Prostate gland (tissue), 2 donors: ENCODE measurements at regions not wholly inside any gene's neighbourhood (a gene's known extent, or its start where the extent isn't known, plus 50 kb on each side); places are given as distances from the start of the nearest gene placed in this dataset.

Source experiments
- POLR2A ChIP-seq: fragments of 450-650 bp; IDR thresholded peaks from one replicate; pipeline ENCODE4 v1.6.1; 2016; ENCODE audit warnings: antibody characterized with exemption, mild to moderate bottlenecking
- POLR2AphosphoS5 ChIP-seq: sonication (generic); formaldehyde crosslinking; IDR thresholded peaks from one replicate; pipeline ENCODE4 v1.6.1; 2017; ENCODE audit warnings: antibody characterized with exemption
- TF ChIP-seq, protein P1 (sequence below), 4 experiments: fragments of 200-600 bp in 2 of 4; fragments of 450-650 bp in 2 of 4; sonication (generic) in 2 of 4; IDR thresholded peaks; 1 replicate in 3 of 4; 2 replicates in 1 of 4; pipeline ENCODE4 v1.5.1; 2016 to 2019; ENCODE audit warnings: antibody characterized with exemption in 4 of 4, mild to moderate bottlenecking in 2 of 4, moderate library complexity in 2 of 4

DNA sequence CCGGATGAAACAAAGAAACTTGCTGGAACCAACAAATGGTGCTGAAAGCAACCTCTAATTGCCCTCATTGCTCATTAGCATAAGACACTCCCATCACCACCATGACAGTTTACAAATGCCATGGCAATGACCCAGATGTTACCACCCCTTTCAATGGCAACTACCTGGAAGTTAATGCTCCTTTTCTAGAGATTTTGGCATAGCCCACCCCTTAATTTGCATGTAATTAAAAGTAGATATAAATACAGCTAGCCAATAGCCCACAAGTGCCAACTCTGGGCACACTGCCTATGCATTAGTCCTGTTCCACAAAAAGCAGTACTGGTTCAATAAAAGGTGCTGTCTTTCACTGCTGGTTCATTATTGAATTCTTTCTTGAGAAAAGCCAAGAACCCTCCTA lies 410.3 kb upstream of the PPP1R2C start:
- TF ChIP-seq, protein P1, sequence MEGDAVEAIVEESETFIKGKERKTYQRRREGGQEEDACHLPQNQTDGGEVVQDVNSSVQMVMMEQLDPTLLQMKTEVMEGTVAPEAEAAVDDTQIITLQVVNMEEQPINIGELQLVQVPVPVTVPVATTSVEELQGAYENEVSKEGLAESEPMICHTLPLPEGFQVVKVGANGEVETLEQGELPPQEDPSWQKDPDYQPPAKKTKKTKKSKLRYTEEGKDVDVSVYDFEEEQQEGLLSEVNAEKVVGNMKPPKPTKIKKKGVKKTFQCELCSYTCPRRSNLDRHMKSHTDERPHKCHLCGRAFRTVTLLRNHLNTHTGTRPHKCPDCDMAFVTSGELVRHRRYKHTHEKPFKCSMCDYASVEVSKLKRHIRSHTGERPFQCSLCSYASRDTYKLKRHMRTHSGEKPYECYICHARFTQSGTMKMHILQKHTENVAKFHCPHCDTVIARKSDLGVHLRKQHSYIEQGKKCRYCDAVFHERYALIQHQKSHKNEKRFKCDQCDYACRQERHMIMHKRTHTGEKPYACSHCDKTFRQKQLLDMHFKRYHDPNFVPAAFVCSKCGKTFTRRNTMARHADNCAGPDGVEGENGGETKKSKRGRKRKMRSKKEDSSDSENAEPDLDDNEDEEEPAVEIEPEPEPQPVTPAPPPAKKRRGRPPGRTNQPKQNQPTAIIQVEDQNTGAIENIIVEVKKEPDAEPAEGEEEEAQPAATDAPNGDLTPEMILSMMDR (IDR thresholded peaks at IDR 0.05), result no peak
- no peak for TF ChIP-seq POLR2AphosphoS5
- TF ChIP-seq POLR2A, result no peak
